ENCODE measurements at regions not wholly inside any gene's neighbourhood (a gene's known extent, or its start where the extent isn't known, plus 50 kb on each side); places are given as distances from the start of the nearest gene placed in this dataset.

GRCh38 chr2:13604951-13605661 is 888.4 kb downstream of the TRIB2 start:
- no peaks in the 10 kb centered on the region for H3K9me3 Mint-ChIP-seq
- POLR2A ChIA-PET = no interaction called here
- no peaks in the 10 kb centered on the region for H3K4me1 Mint-ChIP-seq
- ATAC-seq (ENCODE audit: low read depth) (no peak), DNase-seq (no peak)
- no peaks in the 10 kb centered on the region for H3K27me3 Mint-ChIP-seq
- no peak overlapping the region for H3K4me3 Mint-ChIP-seq
- no peaks in the 10 kb centered on the region for H3K36me3 Mint-ChIP-seq
- no peak overlapping the region for H3K27ac Mint-ChIP-seq

DNA sequence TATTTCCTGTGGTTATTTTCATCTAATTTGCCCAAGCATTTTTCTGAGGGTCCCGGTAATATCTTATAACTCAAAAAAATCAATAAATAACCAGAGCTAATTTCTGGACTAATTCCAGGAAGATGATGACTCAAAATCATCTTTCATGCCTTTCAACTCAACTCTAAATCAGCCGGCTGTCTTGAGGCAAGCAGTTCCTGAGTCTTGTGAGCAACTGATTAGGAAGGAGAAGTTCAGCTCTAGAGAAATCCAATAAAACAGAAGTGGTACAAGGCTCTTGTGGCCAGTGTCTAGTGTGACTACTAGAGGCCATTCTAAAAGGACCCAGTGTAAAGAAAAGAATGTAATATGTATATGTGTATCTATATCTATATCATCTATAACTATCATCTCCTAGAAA is 890.4 kb downstream of the TRIB2 start:
- Mint-ChIP-seq H3K4me1 (no peaks in the 10 kb centered on the region), H3K27ac (no peak overlapping the region), H3K9me3 (no peaks in the 10 kb centered on the region), H3K4me3 (no peak overlapping the region), H3K27me3 (no peaks in the 10 kb centered on the region), H3K36me3 (no peaks in the 10 kb centered on the region)
- POLR2A ChIA-PET = no interaction called here
- DNase-seq = no peak
- ATAC-seq (ENCODE audit: low read depth) = no peak

DNA sequence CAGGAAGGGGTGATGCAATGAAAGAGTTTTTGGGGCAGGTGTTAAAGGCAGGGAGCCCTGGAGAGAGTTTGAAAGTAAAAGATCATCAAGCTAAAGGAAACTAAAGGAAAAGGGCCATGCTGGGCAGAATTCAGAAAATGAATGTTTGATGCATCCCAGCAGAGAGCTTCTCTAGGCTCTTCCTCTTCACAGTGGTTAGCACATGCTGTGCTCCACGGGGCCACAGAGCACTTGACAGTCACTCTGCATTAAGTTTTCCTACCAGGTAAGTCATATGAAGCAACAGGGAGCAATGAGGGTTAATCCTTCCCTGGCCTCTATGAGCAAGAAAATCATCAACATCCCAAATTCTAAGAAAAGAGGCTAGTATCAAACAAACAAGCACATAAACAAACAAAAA is 895.2 kb downstream of the TRIB2 start:
- no peaks in the 10 kb centered on the region for H3K36me3 Mint-ChIP-seq
- ATAC-seq (ENCODE audit: low read depth) (no peak), DNase-seq (no peak)
- H3K4me1 Mint-ChIP-seq = no peaks in the 10 kb centered on the region
- H3K27me3 Mint-ChIP-seq = no peaks in the 10 kb centered on the region
- H3K4me3 Mint-ChIP-seq = no peak overlapping the region
- no peaks in the 10 kb centered on the region for H3K9me3 Mint-ChIP-seq
- H3K27ac Mint-ChIP-seq = no peak overlapping the region
- POLR2A ChIA-PET = no interaction called here

GRCh38 chr2:13616059-13616458 is 899.3 kb downstream of the TRIB2 start:
- Mint-ChIP-seq H3K36me3 (no peaks in the 10 kb centered on the region), H3K4me1 (no peaks in the 10 kb centered on the region), H3K27ac (no peak overlapping the region), H3K9me3 (peaks cover 7% of the 10 kb centered on the region), H3K4me3 (no peak overlapping the region), H3K27me3 (no peaks in the 10 kb centered on the region)
- DNase-seq = no peak
- POLR2A ChIA-PET = no interaction called here
- ATAC-seq (ENCODE audit: low read depth) = no peak

- no peak for ATAC-seq (ENCODE audit: low read depth)
- no peak overlapping the region for H3K27ac Mint-ChIP-seq
- peaks cover 7% of the 10 kb centered on the region for H3K9me3 Mint-ChIP-seq
- no peaks in the 10 kb centered on the region for H3K36me3 Mint-ChIP-seq
- no peak overlapping the region for H3K4me3 Mint-ChIP-seq
- H3K4me1 Mint-ChIP-seq = no peaks in the 10 kb centered on the region
- POLR2A ChIA-PET = no interaction called here
- H3K27me3 Mint-ChIP-seq = no peaks in the 10 kb centered on the region
- DNase-seq = no peak
Measured at GRCh38 chr2:13616616-13617015, 899.9 kb downstream of the TRIB2 start.

DNA sequence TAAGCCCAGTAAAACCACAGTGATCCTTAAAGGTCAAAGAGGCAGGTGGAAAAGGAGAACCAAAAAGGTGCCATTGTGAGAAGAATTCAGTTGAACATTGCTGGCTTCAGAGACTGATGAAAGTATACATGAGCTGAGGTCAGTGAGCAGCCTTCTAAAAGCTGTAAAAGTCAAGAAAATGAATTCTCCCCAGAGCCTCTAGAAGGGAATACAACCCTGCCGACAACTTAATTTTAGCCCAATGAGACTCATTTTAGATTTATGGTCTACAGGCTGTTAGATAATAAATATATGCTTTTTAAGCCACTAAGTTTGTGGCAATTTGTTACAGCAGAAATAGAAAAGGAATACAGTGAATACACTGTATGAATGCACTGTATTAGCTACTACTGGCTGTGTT is 911.4 kb downstream of the TRIB2 start:
- no peaks in the 10 kb centered on the region for H3K36me3 Mint-ChIP-seq
- peaks cover 3% of the 10 kb centered on the region for H3K9me3 Mint-ChIP-seq
- no peak overlapping the region for H3K27ac Mint-ChIP-seq
- no peaks in the 10 kb centered on the region for H3K4me1 Mint-ChIP-seq
- POLR2A ChIA-PET = no interaction called here
- H3K4me3 Mint-ChIP-seq = no peak overlapping the region
- ATAC-seq (ENCODE audit: low read depth) = no peak
- DNase-seq = no peak
- no peaks in the 10 kb centered on the region for H3K27me3 Mint-ChIP-seq

GRCh38 chr2:13638181-13638580 is 921.4 kb downstream of the TRIB2 start:
- Mint-ChIP-seq H3K36me3 (no peaks in the 10 kb centered on the region), H3K27me3 (no peaks in the 10 kb centered on the region), H3K27ac (no peak overlapping the region), H3K4me3 (no peak overlapping the region), H3K4me1 (no peaks in the 10 kb centered on the region), H3K9me3 (no peaks in the 10 kb centered on the region)
- no peak for ATAC-seq (ENCODE audit: low read depth)
- POLR2A ChIA-PET = no interaction called here
- no peak for DNase-seq

GRCh38 chr2:13649918-13650317 is 933.2 kb downstream of the TRIB2 start:
- H3K4me3 Mint-ChIP-seq = no peak overlapping the region
- no peaks in the 10 kb centered on the region for H3K36me3 Mint-ChIP-seq
- no peak overlapping the region for H3K27ac Mint-ChIP-seq
- H3K4me1 Mint-ChIP-seq = no peaks in the 10 kb centered on the region
- ATAC-seq (ENCODE audit: low read depth) = no peak
- DNase-seq = no peak
- POLR2A ChIA-PET = no interaction called here
- peaks cover 6% of the 10 kb centered on the region for H3K9me3 Mint-ChIP-seq
- no peaks in the 10 kb centered on the region for H3K27me3 Mint-ChIP-seq

DNA sequence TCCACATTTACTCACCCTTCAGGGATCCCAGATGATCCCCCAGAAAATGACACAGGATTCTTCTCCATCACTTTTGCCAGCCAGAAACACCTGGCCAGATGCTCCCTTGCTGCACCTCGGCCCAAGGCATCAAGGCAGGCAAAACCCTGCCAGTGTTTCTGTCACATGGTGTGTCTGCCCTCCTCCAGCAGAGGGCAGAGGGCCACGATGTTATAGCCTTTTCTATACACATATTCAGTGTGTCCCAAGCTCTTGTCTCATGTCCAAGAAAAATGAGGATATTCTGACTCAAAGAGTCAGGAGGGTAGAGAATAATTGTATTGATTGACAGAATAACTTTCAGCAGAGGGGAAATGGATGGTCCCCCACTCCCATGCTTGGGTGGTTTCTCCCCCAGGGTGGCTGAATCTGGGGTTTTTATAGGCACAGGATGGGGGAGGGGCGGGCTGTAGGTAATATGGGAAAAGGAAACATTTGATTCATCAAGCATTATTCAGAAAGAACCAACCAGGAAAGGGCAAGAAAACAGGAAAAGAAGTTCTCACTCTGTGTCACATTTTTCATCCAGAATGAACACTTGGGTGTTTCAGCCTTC is 933.9 kb downstream of the TRIB2 start:
- no peak overlapping the region for H3K27ac Mint-ChIP-seq
- no peak for DNase-seq
- H3K9me3 Mint-ChIP-seq = peaks cover 6% of the 10 kb centered on the region
- ATAC-seq (ENCODE audit: low read depth) = no peak
- no peak overlapping the region for H3K4me3 Mint-ChIP-seq
- no peaks in the 10 kb centered on the region for H3K27me3 Mint-ChIP-seq
- no peaks in the 10 kb centered on the region for H3K4me1 Mint-ChIP-seq
- H3K36me3 Mint-ChIP-seq = no peaks in the 10 kb centered on the region
- POLR2A ChIA-PET = no interaction called here

DNA sequence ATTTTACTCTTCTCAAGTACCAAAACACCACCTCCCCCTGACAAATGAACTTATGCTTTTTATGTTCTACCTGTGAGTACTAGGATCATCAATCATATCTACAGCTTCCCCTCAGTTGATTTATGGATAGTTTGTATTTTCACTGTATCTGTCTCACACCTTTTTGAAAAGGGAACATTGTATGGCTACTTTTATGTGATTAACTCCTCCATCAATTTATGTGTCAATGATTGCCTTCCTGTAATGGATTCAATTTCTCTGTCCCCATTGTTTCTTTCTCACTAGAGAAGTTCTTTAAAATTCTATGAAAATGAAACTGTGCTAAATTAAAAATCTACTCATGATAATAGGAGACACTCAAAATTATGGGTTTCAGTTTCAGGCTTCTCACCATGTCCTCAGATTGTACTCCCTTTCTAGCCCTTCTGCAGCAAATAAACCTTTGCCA is 935.0 kb downstream of the TRIB2 start:
- Mint-ChIP-seq H3K4me1 (no peaks in the 10 kb centered on the region), H3K4me3 (no peak overlapping the region), H3K9me3 (peaks cover 4% of the 10 kb centered on the region), H3K36me3 (no peaks in the 10 kb centered on the region), H3K27me3 (no peaks in the 10 kb centered on the region), H3K27ac (no peak overlapping the region)
- POLR2A ChIA-PET = no interaction called here
- ATAC-seq (ENCODE audit: low read depth) = no peak
- no peak for DNase-seq

DNA sequence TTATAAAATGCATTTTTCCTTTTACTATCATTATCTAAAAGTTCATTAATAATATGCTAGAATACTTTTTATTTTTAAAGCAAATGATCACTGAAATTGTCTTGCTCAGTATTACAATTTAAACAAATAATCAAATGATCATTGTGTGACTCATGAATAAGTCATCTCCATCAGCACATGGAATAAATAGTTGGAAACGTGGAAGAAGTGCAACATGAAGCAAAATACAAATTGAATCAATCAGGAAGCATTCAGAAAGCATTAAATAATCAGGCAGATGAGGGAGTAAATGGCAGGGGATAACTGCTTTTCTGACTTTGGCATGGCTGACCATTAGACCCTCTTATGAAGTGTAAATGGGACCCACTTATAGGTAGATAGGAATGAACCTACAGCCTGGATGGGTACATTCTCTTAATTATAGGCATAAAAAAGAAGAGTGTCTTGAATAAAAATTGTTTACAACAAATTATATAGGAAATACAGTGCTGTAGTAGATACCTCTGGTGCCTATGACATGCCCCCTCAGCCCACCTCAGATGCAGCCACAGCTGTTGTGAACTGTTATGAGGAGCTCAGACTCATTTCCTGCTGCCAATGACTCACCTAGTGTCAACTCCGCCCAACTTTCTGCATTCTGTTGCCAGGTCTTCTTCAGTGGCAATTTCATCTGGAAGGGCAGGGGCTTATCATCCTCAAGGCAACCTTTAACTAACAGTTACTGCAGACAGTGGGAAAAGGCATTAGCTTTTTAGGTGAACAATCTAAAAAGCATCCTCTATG is 936.0 kb downstream of the TRIB2 start:
- no peak overlapping the region for H3K4me3 Mint-ChIP-seq
- POLR2A ChIA-PET = no interaction called here
- no peaks in the 10 kb centered on the region for H3K4me1 Mint-ChIP-seq
- DNase-seq (no peak), ATAC-seq (ENCODE audit: low read depth) (no peak)
- H3K27ac Mint-ChIP-seq = no peak overlapping the region
- no peaks in the 10 kb centered on the region for H3K36me3 Mint-ChIP-seq
- no peaks in the 10 kb centered on the region for H3K27me3 Mint-ChIP-seq
- H3K9me3 Mint-ChIP-seq = peaks cover 4% of the 10 kb centered on the region

DNA sequence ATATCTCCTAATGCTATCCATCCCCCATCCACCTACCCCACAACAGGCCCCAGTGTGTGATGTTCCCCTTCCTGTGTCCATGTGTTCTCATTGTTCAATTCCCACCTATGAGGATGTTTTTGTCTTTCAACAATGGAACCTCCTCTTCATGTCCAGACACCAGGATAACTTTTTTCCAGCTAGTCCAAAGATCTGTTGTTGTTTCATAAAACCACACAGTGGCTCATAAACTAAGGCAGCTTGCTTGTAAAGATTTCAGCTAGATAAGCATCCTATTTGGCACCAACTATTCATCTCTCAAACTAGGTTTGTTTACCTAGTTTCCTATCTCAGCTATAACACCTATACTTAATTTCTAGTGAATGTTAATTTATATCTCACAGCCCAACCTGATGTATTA is 937.7 kb downstream of the TRIB2 start:
- Mint-ChIP-seq H3K27ac (no peak overlapping the region), H3K4me1 (no peaks in the 10 kb centered on the region), H3K9me3 (peaks cover 2% of the 10 kb centered on the region), H3K36me3 (no peaks in the 10 kb centered on the region), H3K27me3 (no peaks in the 10 kb centered on the region), H3K4me3 (no peak overlapping the region)
- ATAC-seq (ENCODE audit: low read depth) (no peak), DNase-seq (no peak)
- POLR2A ChIA-PET = no interaction called here

DNA sequence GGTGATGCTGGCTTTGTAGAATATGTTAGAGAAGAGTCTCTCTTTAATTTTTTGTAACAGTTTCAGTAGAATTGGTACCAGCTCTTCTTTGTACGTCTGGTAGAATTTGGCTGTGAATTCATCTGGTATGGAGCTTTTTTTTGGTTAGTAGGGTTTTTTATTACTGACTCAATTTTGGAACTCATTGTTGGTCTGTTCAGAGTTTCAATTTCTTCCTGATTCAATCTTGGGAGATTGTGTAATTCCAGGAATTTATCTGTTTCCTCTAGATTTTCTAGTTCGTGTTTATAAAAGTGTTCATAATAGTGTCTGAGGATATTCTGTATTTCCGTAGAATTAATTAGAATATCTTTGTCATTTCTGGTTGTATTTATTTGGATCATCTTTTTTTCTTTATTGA is 943.5 kb downstream of the TRIB2 start:
- Mint-ChIP-seq H3K4me3 (no peak overlapping the region), H3K4me1 (no peaks in the 10 kb centered on the region), H3K27me3 (no peaks in the 10 kb centered on the region), H3K9me3 (peaks cover 3% of the 10 kb centered on the region), H3K27ac (no peak overlapping the region), H3K36me3 (no peaks in the 10 kb centered on the region)
- no peak for DNase-seq
- POLR2A ChIA-PET = no interaction called here
- ATAC-seq (ENCODE audit: low read depth) = no peak

DNA sequence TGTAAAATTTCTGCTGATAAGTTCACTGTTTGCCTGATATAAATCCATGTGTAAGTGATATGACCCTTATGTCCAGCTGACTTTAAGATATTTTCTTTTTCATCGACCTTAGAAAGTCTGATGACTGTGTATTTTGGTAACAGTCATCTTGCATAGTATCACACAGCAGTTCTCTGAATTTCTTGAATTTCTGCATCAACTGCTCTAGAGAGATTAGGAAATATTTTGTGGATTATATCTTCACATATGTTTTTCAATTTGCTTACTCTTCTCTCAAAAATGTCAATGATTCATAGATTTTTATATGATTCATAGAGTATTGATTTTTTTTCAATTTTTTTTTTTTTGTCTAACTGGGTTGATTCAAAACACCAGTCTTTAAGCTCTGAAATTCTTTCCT is 945.3 kb downstream of the TRIB2 start:
- Mint-ChIP-seq H3K27me3 (no peaks in the 10 kb centered on the region), H3K4me1 (peaks cover 3% of the 10 kb centered on the region), H3K27ac (no peak overlapping the region)

More for the DNA sequence above, 945.3 kb downstream of the TRIB2 start:
- ATAC-seq (ENCODE audit: low read depth) (no peak), DNase-seq (no peak)
- Mint-ChIP-seq H3K9me3 (peaks cover 3% of the 10 kb centered on the region), H3K36me3 (no peaks in the 10 kb centered on the region), H3K4me3 (no peak overlapping the region)
- POLR2A ChIA-PET = no interaction called here
